Activated CD4-positive, alpha-beta T cell treated with anti-CD3 and anti-CD28 coated beads for 24 hours (primary cell): ENCODE measurements at regions not wholly inside any gene's neighbourhood (a gene's known extent, or its start where the extent isn't known, plus 50 kb on each side); places are given as distances from the start of the nearest gene placed in this dataset.
"Not testable (repeated sequence)": the region's sequence is repeated elsewhere in the genome, so short reads cannot be mapped to it uniquely, and the experiment has no call there.

Source experiments
- DNase-seq, 2 donors: peaks; one replicate each; pipeline ENCODE4 v3.0.0-alpha.2; 2020; ENCODE audit warnings: low read depth in 2 of 2

DNA sequence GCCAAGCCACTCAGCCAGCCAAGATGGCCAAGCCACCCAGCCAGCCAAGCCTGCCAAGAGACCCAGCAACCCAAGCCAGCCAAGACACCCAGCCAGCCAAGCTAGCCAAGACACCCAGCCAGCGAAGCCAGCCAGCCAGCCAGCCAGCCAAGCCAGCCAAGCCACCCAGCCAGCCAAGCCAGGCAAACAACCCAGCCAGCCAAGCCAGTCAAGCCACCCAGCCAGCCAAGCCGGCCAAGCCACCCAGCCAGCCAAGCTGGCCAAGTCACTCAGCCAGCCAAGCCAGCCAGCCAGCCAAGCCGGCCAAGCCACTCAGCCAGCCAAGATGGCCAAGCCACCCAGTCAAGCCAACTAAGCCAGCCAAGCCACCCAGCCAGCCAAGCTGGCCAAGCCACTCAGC, 337.5 kb upstream of the PLGLB2 start:
- not testable (repeated sequence) for DNase-seq

DNA sequence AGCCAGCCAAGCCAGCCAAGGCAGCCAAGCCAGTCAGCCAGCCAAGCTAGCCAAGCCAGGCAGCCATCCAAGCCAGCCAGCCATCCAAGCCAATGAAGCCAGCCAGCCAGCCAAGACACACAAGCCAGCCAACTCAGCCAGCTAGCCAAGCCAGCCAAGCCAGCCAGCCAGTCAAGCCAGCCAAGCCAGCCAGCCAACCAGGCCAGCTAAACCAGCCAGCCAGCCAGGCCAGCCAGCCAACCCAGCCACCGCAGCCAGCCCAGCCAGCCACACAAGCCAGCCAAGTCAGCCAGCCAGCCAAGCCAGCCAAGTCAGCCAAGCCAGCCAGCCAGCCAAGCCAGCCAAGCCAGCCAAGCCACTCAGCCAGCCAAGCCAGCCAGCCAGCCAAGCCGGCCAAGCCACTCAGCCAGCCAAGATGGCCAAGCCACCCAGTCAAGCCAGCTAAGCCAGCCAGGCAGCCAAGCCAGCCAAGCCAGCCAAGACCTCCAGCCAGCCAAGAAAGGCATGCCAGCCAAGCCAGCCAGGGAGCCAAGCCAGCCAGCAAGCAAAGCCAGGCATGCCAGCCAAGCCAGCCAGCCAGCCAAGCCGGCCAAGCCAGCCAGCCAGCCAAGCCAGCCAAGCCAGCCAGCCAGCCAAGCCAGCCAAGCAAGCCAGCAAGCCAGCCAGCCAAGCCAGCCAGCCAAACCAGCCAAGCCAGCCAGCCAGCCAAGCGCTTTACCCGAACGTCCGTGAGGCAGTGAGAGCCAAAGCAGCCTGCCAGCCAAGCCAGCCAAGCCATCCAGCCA, 335.7 kb upstream of the PLGLB2 start:
- not testable (repeated sequence) for DNase-seq

DNA sequence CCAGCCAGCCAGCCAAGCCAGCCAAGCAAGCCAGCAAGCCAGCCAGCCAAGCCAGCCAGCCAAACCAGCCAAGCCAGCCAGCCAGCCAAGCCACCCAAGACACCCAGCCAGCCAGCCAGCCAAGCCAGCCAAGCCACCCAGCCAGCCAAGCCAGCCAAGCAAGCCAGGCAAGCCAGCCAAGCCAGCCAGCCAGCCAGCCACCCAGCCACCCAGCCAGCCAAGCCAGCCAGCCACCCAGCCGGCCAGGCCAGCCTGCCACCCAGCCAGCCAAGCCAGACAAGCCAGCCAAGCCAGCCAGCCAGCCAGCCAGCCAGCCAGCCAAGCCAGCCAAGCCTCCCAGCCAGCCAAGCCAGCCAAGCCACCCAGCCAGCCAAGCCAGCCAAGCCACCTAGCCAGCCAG, 333.6 kb upstream of the PLGLB2 start:
- not testable (repeated sequence) for DNase-seq

DNA sequence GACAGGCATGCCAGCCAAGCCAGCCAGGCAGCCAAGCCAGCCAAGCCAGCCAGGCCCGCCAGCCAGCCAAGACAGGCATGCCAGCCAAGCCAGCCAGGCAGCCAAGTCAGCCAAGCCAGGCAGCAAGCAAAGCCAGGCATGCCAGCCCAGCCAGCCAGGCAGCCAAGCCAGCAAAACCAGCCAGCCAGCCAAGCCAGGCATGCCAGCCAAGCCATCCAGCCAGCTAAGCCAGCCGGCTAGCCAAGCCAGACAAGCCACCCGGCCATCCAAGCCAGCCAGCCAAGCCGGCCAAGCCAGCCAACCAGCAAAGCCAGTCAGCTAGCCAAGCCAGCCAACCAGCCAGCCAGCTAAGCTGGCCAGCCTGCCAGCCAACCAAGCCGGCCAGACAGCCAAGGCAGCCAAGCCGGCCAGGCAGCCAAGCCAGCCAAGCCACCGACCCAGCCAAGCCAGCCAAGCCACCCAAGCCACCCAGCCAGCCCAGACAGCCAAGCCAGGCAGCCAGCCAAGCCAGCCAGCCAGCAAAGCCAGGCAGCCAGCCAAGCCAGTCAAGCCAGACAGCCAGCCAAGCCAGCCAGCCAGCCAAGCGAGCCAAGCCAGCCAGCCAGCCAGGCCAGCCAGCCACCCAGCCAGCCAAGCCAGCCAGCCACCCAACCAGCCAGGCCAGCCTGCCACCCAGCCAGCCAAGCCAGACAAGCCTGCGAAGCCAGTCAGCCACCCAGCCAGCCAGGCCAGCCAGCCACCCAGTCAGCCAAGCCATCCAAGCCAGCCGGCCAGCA, 332.9 kb upstream of the PLGLB2 start:
- DNase-seq = not testable (repeated sequence)

DNA sequence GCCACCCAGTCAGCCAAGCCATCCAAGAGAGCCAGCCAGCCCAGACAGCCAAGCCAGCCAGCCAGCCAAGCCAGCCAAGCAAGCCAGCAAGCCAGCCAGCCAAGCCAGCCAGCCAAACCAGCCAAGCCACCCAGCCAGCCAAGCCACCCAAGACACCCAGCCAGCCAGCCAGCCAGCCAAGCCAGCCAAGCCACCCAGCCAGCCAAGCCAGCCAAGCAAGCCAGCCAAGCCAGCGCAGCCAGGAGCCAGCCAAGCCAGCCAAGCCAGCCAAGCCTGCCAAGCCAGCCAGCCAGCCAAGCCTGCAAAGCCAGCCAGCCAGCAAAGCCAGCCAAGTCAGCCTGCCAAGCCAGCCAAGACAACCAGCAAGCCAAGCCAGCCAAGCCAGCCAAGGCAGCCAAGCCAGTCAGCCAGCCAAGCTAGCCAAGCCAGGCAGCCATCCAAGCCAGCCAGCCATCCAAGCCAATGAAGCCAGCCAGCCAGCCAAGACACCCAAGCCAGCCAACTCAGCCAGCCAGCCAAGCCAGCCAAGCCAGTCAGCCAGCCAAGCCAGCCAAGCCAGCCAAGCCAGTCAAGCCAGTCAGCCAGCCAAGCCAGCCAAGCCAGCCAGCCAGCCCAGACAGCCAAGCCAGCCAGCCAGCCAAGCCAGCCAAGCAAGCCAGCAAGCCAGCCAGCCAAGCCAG, 332.2 kb upstream of the PLGLB2 start:
- not testable (repeated sequence) for DNase-seq

DNA sequence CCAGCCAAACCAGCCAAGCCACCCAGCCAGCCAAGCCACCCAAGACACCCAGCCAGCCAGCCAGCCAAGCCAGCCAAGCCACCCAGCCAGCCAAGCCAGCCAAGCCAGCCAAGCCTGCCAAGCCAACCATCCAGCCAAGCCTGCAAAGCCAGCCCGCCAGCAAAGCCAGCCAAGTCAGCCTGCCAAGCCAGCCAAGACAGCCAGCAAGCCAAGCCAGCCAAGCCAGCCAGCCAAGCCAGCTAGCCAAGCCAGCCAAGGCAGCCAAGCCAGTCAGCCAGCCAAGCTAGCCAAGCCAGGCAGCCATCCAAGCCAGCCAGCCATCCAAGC, 331.7 kb upstream of the PLGLB2 start:
- not testable (repeated sequence) for DNase-seq

DNA sequence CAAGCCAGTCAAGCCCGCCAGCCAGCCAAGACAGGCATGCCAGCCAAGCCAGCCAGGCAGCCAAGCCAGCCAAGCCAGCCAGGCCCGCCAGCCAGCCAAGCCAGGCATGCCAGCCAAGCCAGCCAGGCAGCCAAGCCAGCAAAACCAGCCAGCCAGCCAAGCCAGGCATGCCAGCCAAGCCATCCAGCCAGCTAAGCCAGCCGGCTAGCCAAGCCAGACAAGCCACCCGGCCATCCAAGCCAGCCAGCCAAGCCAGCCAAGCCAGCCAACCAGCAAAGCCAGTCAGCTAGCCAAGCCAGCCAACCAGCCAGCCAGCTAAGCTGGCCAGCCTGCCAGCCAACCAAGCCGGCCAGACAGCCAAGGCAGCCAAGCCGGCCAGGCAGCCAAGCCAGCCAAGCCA, 330.7 kb upstream of the PLGLB2 start:
- DNase-seq = not testable (repeated sequence)

DNA sequence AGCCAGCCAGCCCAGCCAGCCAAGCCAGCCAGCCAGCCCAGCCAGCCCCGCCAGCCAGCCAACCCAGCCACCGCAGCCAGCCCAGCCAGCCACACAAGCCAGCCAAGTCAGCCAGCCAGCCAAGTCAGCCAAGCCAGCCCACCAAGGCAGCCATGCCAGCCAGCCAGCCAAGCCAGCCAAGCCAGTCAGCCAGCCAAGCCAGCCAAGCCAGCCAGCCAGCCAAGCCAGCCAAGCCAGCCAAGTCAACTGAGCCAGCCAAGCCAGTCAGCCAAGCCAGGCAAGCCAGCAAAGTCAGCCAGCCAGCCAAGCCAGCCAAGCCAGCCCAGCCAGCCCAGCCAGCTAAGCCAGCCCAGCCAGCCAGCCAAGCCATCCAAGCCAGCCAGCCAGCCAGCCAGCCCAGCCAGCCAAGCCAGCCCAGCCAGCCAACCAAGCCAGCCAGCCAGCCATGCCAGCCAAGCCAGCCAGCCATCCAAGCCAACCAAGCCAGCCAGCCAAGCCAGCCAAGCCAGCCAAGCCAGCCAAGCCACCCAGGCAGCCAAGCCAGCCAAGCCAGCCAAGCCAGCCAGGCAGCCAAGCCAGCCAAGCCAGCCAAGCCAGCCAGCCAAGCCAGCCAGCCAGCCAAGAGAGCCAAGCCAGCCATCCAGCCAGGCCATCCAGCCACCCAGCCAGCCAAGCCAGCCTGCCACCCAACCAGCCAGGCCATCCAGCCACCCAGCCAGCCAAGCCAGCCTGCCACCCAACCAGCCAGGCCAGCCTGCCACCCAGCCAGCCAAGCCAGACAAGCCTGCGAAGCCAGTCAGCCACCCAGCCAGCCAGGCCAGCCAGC, 329.9 kb upstream of the PLGLB2 start:
- not testable (repeated sequence) for DNase-seq

DNA sequence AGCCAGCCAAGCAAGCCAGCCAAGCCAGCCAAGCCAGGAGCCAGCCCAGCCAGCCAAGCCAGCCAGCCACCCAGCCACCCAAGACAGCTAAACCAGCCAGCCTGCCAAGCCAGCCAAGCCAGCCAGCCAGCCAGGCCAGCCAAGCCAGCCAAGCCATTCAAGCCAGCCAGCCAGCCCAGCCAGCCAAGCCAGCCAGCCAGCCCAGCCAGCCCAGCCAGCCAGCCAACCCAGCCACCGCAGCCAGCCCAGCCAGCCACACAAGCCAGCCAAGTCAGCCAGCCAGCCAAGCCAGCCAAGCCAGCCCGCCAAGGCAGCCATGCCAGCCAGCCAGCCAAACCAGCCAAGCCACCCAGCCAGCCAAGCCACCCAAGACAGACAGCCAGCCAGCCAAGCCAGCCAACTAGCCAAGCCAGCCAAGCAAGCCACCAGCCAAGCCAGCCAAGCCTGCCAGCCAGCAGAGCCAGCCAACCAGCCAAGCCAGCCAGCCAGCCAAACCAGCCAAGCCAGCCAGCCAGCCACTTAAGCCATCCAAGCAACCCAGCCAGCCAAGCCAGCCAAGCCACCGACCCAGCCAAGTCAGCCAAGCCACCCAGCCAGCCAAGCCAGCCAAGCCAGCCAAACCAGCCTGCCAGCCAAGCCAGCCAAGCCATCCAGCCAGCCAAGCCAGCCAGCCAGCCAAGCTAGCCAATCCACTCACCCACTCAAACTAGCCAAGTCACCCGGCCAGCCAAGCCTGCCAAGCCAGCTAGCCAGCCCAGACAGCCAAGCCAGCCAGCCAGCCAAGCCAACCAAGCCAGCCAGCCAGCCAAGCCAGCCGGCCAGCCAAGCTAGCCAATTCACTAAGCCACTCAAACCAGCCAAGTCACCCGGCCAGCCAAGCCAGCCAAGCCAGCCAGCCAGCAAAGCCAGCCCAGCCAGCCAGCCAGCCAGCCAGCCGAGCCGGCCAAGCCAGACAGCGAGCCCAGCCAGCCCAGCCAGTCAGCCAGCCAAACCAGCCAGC, 328.8 kb upstream of the PLGLB2 start:
- DNase-seq = not testable (repeated sequence)

DNA sequence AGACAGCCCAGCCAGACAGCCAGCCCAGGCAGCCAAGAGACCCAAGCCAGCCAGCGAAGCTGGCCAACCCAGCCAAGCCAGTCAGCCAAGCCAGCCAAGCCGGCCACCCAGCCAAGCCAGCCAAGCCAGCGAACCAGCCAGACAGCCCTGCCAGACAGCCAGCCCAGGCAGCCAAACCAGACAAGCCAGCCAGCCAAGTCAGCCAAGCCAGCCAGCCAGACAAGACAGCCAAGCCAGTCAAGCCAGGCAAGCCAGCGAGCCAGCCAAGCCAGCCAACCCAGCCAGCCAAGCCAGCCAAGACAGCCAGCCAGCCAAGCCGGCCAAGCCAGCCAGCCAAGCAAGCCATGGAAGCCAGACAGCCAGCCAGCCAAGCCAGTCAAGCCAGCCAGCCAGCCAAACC, 327.9 kb upstream of the PLGLB2 start:
- not testable (repeated sequence) for DNase-seq

DNA sequence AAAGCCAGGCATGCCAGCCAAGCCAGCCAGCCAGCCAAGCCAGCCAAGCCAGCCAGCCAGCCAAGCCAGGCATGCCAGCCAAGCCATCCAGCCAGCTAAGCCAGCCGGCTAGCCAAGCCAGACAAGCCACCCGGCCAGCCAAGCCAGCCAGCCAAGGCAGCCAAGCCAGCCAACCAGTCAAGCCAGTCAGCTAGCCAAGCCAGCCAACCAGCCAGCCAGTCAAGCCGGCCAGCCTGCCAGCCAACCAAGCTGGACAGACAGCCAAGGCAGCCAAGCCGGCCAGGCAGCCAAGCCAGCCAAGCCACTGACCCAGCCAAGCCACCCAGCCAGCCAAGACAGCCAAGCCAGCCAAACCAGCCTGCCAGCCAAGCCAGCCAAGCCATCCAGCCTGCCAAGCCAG, 326.9 kb upstream of the PLGLB2 start:
- not testable (repeated sequence) for DNase-seq

DNA sequence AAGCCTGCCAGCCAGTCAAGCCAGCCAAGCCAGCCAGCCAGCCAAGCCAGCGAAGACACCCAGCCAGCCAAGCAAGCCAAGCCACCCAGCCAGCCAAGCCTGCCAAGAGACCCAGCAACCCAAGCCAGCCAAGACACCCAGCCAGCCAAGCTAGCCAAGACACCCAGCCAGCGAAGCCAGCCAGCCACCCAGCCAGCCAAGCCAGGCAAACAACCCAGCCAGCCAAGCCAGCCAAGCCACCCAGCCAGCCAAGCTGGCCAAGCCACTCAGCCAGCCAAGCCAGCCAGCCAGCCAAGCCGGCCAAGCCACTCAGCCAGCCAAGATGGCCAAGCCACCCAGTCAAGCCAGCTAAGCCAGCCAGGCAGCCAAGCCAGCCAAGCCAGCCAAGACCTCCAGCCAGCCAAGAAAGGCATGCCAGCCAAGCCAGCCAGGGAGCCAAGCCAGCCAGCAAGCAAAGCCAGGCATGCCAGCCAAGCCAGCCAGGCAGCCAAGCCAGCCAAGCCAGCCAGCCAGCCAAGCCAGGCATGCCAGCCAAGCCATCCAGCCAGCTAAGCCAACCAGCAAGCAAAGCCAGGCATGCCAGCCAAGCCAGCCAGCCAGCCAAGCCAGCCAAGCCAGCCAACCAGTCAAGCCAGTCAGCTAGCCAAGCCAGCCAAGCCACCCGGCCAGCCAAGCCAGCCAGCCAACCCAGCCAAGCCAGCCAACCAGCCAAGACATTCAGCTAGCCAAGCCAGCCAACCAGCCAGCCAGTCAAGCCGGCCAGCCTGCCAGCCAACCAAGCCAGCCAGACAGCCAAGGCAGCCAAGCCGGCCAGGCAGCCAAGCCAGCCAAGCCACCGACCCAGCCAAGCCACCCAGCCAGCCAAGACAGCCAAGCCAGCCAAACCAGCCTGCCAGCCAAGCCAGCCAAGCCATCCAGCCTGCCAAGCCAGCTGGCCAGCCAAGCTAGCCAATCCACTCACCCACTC, 323.8 kb upstream of the PLGLB2 start:
- not testable (repeated sequence) for DNase-seq

DNA sequence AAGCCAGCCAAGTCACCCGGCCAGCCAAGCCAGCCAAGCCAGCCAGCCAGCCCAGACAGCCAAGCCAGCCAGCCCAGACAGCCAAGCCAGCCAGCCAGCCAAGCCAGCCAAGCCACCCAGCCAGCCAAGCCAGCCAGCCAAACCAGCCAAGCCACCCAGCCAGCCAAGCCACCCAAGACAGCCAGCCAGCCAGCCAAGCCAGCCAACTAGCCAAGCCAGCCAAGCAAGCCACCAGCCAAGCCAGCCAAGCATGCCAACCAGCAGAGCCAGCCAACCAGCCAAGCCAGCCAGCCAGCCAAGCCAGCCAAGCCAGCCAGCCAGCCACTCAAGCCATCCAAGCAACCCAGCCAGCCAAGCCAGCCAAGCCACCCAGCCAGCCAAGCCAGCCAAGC, 323.1 kb upstream of the PLGLB2 start:
- DNase-seq = not testable (repeated sequence)

DNA sequence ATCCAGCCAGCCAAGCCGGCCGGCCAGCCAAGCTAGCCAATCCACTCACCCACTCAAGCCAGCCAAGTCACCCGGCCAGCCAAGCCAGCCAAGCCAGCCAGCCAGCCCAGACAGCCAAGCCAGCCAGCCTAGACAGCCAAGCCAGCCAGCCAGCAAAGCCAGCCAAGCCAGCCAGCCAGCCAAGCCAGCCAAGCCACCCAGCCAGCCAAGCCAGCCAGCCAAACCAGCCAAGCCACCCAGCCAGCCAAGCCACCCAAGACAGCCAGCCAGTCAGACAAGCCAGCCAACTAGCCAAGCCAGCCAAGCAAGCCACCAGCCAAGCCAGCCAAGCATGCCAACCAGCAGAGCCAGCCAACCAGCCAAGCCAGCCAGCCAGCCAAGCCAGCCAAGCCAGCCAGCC, 322.7 kb upstream of the PLGLB2 start:
- not testable (repeated sequence) for DNase-seq

DNA sequence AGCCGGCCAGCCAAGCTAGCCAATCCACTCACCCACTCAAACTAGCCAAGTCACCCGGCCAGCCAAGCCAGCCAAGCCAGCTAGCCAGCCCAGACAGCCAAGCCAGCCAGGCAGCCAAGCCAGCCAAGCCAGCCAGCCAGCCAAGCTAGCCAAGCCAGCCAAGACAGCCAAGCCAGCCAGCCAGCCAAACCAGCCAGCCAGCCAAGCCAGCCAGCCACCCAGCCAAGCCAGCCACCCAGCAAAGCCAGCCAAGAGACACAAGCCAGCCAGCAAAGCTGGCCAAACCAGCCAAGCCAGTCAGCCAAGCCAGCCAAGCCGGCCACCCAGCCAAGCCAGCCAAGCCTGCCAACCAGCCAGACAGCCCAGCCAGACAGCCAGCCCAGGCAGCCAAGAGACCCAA, 322.2 kb upstream of the PLGLB2 start:
- not testable (repeated sequence) for DNase-seq

DNA sequence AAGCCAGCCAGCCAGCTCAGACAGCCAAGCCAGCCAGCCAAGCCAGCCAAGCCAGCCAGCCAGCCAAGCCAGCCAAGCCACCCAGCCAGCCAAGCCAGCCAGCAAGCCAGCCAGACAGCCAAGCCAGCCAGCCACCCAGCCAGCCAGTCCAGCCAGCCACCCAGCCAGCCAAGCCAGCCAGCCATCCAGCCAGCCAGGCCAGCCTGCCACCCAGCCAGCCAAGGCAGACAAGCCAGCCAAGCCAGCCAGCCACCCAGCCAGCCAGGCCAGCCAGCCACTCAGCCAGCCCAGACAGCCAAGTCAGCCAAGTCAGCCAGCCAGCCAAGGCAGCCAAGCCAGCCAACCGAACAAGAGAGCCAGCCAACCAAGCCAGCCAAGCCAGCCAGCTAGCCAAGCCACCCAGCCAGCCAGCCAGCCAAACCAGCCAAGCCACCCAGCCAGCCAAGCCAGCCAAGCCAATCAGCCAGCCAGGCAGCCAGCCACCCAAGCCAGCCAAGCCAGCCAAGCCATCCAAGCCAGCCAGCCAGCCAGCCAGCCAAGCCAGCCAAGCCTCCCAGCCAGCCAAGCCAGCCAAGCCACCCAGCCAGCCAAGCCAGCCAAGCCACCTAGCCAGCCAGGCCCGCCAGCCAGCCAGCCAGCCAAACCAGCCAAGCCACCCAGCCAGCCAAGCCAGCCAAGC, 319.3 kb upstream of the PLGLB2 start:
- not testable (repeated sequence) for DNase-seq

DNA sequence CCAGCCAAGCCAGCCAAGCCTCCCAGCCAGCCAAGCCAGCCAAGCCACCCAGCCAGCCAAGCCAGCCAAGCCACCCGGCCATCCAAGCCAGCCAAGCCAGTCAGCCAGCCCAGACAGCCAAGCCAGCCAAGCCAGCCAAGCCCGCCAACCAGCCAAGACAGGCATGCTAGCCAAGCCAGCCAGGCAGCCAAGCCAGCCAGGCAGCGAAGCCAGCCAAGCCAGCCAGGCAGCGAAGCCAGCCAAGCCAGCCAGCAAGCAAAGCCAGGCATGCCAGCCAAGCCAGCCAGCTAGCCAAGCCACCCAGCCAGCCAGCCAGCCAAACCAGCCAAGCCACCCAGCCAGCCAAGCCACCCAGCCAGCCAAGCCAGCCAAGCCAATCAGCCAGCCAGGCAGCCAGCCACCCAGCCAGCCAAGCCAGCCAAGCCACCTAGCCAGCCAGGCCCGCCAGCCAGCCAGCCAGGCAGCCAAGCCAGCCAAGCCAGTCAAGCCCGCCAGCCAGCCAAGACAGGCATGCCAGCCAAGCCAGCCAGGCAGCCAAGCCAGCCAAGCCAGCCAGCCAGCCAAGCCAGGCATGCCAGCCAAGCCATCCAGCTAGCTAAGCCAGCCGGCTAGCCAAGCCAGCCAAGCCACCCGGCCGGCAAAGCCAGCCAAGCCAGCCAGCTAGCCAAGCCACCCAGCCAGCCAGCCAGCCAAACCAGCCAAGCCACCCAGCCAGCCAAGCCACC, 318.5 kb upstream of the PLGLB2 start:
- DNase-seq = not testable (repeated sequence)

DNA sequence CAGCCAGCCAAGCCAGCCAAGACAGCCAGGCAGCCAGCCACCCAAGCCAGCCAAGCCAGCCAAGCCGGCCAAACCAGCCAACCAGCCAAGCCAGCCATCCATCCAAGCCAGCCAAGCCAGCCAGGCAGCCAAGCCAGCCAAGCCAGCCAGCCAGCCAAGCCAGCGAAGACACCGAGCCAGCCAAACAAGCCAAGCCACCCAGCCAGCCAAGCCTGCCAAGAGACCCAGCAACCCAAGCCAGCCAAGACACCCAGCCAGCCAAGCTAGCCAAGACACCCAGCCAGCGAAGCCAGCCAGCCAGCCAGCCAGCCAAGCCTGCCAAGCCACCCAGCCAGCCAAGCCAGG, 318.0 kb upstream of the PLGLB2 start:
- not testable (repeated sequence) for DNase-seq
